ENCODE measurements at regions not wholly inside any gene's neighbourhood (a gene's known extent, or its start where the extent isn't known, plus 50 kb on each side); places are given as distances from the start of the nearest gene placed in this dataset.

DNA sequence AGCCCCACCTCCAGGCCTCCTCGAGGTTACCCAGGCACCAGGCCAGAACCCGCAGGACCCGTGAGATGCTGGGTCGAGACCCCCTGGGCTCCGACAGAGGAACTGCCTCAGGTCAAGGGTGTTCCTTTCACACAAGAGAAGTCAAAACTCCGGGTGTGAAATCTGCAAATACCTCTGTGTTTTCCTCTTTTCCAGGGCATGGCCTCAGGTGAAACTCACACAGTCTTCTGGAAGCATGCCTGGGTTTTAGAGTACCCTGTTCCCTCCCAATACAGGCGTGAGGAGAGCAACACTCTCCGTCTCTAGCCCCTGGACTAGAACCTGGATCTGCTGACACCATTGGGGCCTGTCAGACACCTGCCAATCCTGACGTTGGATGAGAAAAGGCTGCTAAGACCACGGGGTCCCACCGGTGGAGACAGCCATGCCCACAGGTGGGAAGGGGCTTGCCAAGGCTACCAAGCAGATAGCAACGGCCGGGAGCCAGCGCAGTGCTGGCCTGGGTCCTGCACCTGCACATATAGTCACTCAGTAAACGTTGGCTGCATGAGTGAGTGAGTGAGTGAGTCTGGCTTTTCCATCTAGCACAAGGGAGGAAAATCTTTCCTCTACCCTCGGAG lies 182.0 kb upstream of the PPP1R26 start:
- H3K27me3 Mint-ChIP-seq (ENCODE audit: unreplicated experiment), result peaks cover 2% of the 10 kb centered on the region
- H3K27ac Mint-ChIP-seq (ENCODE audit: unreplicated experiment), result no peak overlapping the region
- H3K4me3 Mint-ChIP-seq (ENCODE audit: unreplicated experiment), result no peak overlapping the region
- TF ChIP-seq CTCF (IDR thresholded peaks at IDR 0.05; ENCODE audit: unreplicated experiment), result no peak
- DNase-seq (ENCODE audit: low spot score), result no peak
- no peaks in the 10 kb centered on the region for H3K36me3 Mint-ChIP-seq (ENCODE audit: low read depth, unreplicated experiment)
- H3K4me1 Mint-ChIP-seq (ENCODE audit: unreplicated experiment), result peaks cover 9% of the 10 kb centered on the region
- H3K9me3 Mint-ChIP-seq (ENCODE audit: unreplicated experiment), result no peaks in the 10 kb centered on the region

- H3K4me3 Mint-ChIP-seq (ENCODE audit: unreplicated experiment), result no peak overlapping the region
- H3K9me3 Mint-ChIP-seq (ENCODE audit: unreplicated experiment), result no peaks in the 10 kb centered on the region
- no peaks in the 10 kb centered on the region for H3K36me3 Mint-ChIP-seq (ENCODE audit: low read depth, unreplicated experiment)
- peaks cover 1% of the 10 kb centered on the region for H3K4me1 Mint-ChIP-seq (ENCODE audit: unreplicated experiment)
- no peak overlapping the region for H3K27ac Mint-ChIP-seq (ENCODE audit: unreplicated experiment)
- DNase-seq (ENCODE audit: low spot score), result no peak
- no peak for TF ChIP-seq CTCF (IDR thresholded peaks at IDR 0.05; ENCODE audit: unreplicated experiment)
- peaks cover 7% of the 10 kb centered on the region for H3K27me3 Mint-ChIP-seq (ENCODE audit: unreplicated experiment)
Measured at GRCh38 chr9:135299239-135299590, 180.4 kb upstream of the PPP1R26 start.

DNA sequence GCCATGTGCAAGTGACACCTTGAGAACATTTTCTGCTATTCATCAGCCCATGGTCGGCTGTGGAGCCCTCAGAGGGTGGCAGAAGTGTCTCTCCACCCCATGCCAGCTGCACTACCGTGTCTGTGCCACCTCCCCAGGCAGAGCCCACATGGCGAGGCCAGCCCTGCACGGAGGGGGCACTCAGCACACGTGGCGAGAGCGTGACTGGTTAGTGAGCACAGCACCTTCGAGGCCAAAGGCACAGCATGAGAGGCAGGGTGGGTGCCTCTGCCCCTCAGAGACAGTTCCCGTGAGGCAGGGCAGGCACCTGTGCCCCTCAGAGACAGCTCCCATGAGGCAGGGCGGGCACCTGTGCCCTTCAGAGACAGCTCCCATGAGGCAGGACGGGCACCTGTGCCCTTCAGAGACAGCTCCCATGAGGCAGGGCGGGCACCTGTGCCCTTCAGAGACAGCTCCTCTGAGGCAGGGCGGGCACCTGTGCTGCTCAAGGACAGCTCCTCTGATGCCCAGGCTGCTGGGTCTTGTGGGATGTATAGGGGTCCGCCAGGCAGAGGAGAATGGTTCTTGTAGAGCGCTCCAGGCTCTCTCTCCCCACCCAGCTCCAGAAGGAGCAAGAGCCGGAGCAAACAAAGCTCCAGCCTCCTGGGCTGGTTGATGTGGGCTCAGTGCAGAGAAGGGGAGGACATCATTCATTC lies 179.8 kb upstream of the PPP1R26 start:
- Mint-ChIP-seq H3K9me3 (ENCODE audit: unreplicated experiment) (no peaks in the 10 kb centered on the region), H3K27me3 (ENCODE audit: unreplicated experiment) (peaks cover 7% of the 10 kb centered on the region), H3K4me1 (ENCODE audit: unreplicated experiment) (no peaks in the 10 kb centered on the region), H3K27ac (ENCODE audit: unreplicated experiment) (no peak overlapping the region), H3K4me3 (ENCODE audit: unreplicated experiment) (no peak overlapping the region), H3K36me3 (ENCODE audit: low read depth, unreplicated experiment) (no peaks in the 10 kb centered on the region)
- DNase-seq (ENCODE audit: low spot score), result no peak
- no peak for TF ChIP-seq CTCF (IDR thresholded peaks at IDR 0.05; ENCODE audit: unreplicated experiment)

DNA sequence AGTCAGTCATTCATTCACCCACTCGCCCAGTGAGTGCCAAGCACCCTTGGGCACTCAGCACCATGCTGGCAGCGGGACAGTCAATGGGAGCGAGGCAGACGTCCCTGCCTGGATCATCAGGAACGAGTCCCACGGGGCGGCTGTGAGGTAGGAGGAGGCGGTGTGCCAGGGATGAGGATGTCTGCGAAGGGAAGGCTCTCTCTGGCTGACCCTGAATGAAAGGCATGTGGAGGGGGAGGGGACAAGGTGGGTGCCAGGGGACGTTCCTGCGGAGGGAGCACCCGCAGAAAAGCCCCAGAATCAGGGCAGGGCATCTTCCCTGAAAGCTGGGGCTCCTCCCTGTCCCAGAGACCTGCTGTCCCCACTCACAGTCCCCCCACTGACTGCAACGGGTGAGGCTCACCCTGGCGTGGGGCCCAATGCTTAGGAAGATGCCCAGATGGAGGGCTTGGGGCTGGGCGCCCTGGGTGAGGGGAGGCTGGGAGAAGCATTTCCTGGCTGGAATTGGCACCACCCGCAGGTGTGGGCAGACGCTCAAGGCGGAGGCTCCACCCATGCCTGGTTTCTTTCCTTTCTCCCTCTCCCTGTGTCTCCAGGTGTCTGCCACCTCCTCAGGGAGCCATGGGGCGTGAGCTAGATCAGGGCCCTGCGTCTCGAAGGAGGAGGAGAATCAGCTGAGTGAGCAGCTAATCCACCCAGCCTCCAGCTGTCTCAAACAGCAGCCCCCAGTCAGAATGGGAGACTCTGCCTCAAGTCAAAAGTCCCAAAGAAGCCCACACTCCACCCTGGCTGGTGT lies 179.0 kb upstream of the PPP1R26 start:
- H3K27ac Mint-ChIP-seq (ENCODE audit: unreplicated experiment), result no peak overlapping the region
- H3K9me3 Mint-ChIP-seq (ENCODE audit: unreplicated experiment), result no peaks in the 10 kb centered on the region
- H3K27me3 Mint-ChIP-seq (ENCODE audit: unreplicated experiment), result peaks cover 7% of the 10 kb centered on the region
- TF ChIP-seq CTCF (IDR thresholded peaks at IDR 0.05; ENCODE audit: unreplicated experiment), result no peak
- no peak overlapping the region for H3K4me3 Mint-ChIP-seq (ENCODE audit: unreplicated experiment)
- no peaks in the 10 kb centered on the region for H3K36me3 Mint-ChIP-seq (ENCODE audit: low read depth, unreplicated experiment)
- no peaks in the 10 kb centered on the region for H3K4me1 Mint-ChIP-seq (ENCODE audit: unreplicated experiment)
- no peak for DNase-seq (ENCODE audit: low spot score)
